NT2/D1 (cell line): ENCODE measurements at regions not wholly inside any gene's neighbourhood (a gene's known extent, or its start where the extent isn't known, plus 50 kb on each side); places are given as distances from the start of the nearest gene placed in this dataset.
A peak's percentile ranks its signal among the peaks of the same experiment; 100 is the strongest.
"Not testable (repeated sequence)": the region's sequence is repeated elsewhere in the genome, so short reads cannot be mapped to it uniquely, and the experiment has no call there.

ENCODE experiments used
- DNase-seq: peaks from one replicate; pipeline ENCODE4 v3.0.0-alpha.2; 2011; ENCODE audit warnings: low read depth, low spot score
- H3K27me3 ChIP-seq: 2 replicates; pipeline ENCODE4 v1.6.0; 2011; ENCODE audit warnings: mild to moderate bottlenecking; ENCODE audit not compliant: insufficient read length, insufficient read depth
- H3K36me3 ChIP-seq: 2 replicates; pipeline ENCODE4 v1.6.1; 2011; ENCODE audit warnings: mild to moderate bottlenecking, low read length, mixed read lengths; ENCODE audit not compliant: insufficient read depth, insufficient read length
- H3K4me1 ChIP-seq: 2 replicates; pipeline ENCODE4 v1.5.1; 2011; ENCODE audit not compliant: insufficient read depth, insufficient read length
- H3K4me3 ChIP-seq: 2 replicates; pipeline ENCODE4 v1.5.1; 2011; ENCODE audit warnings: low read depth; ENCODE audit not compliant: insufficient read length
- H3K9ac ChIP-seq: 2 replicates; pipeline ENCODE4 v1.6.0; 2011; ENCODE audit warnings: low read depth; ENCODE audit not compliant: insufficient read length
- H3K9me3 ChIP-seq: 2 replicates; pipeline ENCODE4 v1.5.1; 2011; ENCODE audit warnings: mild to moderate bottlenecking, low read length; ENCODE audit not compliant: insufficient read depth
- SUZ12 ChIP-seq: IDR thresholded peaks from 2 replicates; pipeline ENCODE4 v1.6.1; 2011; ENCODE audit not compliant: insufficient read length, insufficient read depth; ENCODE audit errors: extremely low read depth
- YY1 ChIP-seq: IDR thresholded peaks from 2 replicates; pipeline ENCODE4 v1.6.1; 2011; ENCODE audit not compliant: insufficient read length, insufficient read depth
- ZNF274 ChIP-seq: IDR thresholded peaks from 2 replicates; pipeline ENCODE4 v1.6.1; 2011; ENCODE audit warnings: mild to moderate bottlenecking, low read depth, low read length

- no peak for DNase-seq
- Histone ChIP-seq H3K27me3 (no peaks in the 10 kb centered on the region), H3K36me3 (no peaks in the 10 kb centered on the region), H3K4me1 (no peaks in the 10 kb centered on the region), H3K4me3 (no peak overlapping the region), H3K9ac (no peak overlapping the region), H3K9me3 (no peaks in the 10 kb centered on the region)
- TF ChIP-seq ZNF274 (no peak), YY1 (no peak), SUZ12 (no peak)
Measured at GRCh38 chr2:129014432-129014831, 695.8 kb upstream of the HS6ST1 start.

DNA sequence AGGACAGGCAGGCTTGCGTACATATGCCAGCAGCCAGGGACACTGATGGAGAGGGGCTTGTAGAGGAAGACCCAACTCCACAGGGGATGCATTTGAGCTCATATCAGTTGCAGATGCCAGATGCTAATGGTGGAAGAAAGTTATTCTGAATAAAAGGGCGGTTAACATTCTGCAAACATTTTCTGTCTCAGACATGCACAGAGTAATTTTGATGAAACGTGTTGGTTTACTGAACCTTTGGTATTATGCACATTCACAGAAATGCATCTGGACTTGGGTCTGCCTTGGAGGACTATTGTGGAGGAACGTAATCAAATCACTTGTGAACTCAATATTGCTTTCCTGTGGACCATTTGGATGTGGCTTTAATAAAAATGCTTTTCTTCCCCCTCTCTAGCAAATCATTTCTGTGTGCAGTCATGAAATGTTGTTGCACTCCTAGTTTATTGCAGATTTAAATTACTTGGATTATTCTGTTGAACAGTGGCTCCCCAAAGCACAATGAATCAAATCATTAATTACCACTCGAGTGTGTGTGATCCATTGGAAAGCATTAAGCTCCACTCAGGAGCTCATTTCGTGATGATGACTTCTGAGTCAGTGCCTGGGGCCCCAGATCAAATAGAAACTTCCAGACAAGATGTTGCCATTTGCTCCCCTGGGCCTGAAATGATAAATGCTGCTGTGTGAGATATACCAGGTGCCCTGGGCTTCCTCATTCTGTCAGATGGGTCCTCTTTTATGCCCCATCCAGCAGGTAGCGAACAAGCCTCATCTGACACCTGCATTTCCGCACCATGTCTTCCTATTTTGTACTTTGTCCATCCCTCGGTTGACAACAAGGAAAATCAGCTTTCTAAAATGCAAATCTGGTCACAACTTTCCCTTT, 697.0 kb upstream of the HS6ST1 start:
- H3K9ac ChIP-seq, result no peak overlapping the region
- H3K4me1 ChIP-seq, result no peaks in the 10 kb centered on the region
- H3K9me3 ChIP-seq, result no peaks in the 10 kb centered on the region
- H3K4me3 ChIP-seq, result no peak overlapping the region
- H3K36me3 ChIP-seq, result no peaks in the 10 kb centered on the region
- no peak for DNase-seq
- no peak for TF ChIP-seq ZNF274
- no peak for TF ChIP-seq YY1
- TF ChIP-seq SUZ12, result no peak
- no peaks in the 10 kb centered on the region for H3K27me3 ChIP-seq

DNA sequence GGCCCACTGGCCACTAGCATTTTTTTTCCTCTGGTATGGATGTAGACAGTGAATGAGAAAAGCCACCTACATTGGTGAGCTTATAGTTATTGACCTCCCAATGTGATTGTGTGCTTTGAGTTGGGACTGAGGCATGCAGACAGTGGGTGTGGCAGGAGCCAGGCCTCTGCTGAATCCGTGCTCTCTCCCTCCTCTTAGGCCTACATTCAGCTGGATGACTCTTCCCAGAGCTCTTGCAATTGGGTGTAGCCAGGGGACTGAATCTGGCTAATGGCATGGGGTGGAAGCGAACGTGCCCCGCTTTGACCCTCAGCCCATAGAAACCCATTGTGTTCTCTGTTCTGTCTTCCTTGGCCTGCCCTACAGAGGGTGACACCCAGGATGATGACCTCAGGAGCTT, 698.3 kb upstream of the HS6ST1 start:
- Histone ChIP-seq H3K36me3 (no peaks in the 10 kb centered on the region), H3K4me1 (no peaks in the 10 kb centered on the region), H3K27me3 (no peaks in the 10 kb centered on the region), H3K9ac (no peak overlapping the region), H3K4me3 (no peak overlapping the region), H3K9me3 (no peaks in the 10 kb centered on the region)
- no peak for TF ChIP-seq YY1
- TF ChIP-seq ZNF274, result no peak
- no peak for TF ChIP-seq SUZ12
- no peak for DNase-seq

- DNase-seq, result no peak
- no peak overlapping the region for H3K4me3 ChIP-seq
- no peaks in the 10 kb centered on the region for H3K36me3 ChIP-seq
- no peak for TF ChIP-seq ZNF274
- no peak overlapping the region for H3K9ac ChIP-seq
- H3K9me3 ChIP-seq, result no peaks in the 10 kb centered on the region
- H3K27me3 ChIP-seq, result no peaks in the 10 kb centered on the region
- no peaks in the 10 kb centered on the region for H3K4me1 ChIP-seq
Measured at GRCh38 chr2:129024796-129025195, 706.1 kb upstream of the HS6ST1 start.

GRCh38 chr2:129035992-129036391, 717.3 kb upstream of the HS6ST1 start:
- H3K4me1 ChIP-seq, result no peaks in the 10 kb centered on the region
- H3K9ac ChIP-seq, result no peak overlapping the region
- DNase-seq, result no peak
- no peak overlapping the region for H3K4me3 ChIP-seq
- H3K9me3 ChIP-seq, result no peaks in the 10 kb centered on the region
- H3K36me3 ChIP-seq, result no peaks in the 10 kb centered on the region
- TF ChIP-seq YY1 (no peak), SUZ12 (no peak), ZNF274 (no peak)
- H3K27me3 ChIP-seq, result no peaks in the 10 kb centered on the region

- not testable (repeated sequence) for DNase-seq, H3K4me3 ChIP-seq, H3K9ac ChIP-seq, H3K27me3 ChIP-seq, H3K4me1 ChIP-seq, H3K36me3 ChIP-seq, H3K9me3 ChIP-seq
Measured at GRCh38 chr2:129043677-129044076, 725.0 kb upstream of the HS6ST1 start.

- H3K4me1 ChIP-seq, H3K9ac ChIP-seq, DNase-seq, H3K4me3 ChIP-seq, H3K36me3 ChIP-seq, H3K27me3 ChIP-seq: not testable (repeated sequence)
- peaks cover 19% of the 10 kb centered on the region; the same call in 1 of the 2 replicates for H3K9me3 ChIP-seq
Measured at GRCh38 chr2:129046475-129046874, 727.8 kb upstream of the HS6ST1 start.

DNA sequence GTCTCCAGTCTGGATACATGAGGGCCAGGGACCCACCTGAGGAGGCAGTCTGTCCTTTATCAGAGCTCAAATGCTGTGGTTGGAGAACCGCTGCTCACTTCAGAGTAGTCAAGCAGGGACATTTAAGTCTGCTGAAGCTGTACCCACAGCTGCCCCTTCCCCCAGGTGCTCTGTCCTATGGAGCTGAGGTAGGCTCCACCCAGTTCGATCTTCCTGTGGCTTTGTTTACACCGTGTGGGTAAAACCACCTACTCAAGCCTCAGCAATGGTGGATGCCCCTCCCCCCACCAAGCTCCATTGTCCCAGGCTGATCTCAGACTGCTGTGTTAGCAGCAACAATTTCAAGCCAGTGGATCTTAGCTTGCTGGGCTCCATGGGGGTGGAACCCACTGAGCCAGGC, 731.4 kb upstream of the HS6ST1 start:
- H3K9me3 ChIP-seq, result peaks cover 12% of the 10 kb centered on the region; the same call in 1 of the 2 replicates
- peak; percentile 8 for DNase-seq
- no peak overlapping the region for H3K9ac ChIP-seq
- no peaks in the 10 kb centered on the region for H3K36me3 ChIP-seq
- H3K27me3 ChIP-seq, result no peaks in the 10 kb centered on the region
- H3K4me1 ChIP-seq, result peaks cover 3% of the 10 kb centered on the region
- H3K4me3 ChIP-seq, result no peak overlapping the region
- no peak for TF ChIP-seq YY1
- no peak for TF ChIP-seq SUZ12
- no peak for TF ChIP-seq ZNF274
